ENCODE measurements at regions not wholly inside any gene's neighbourhood (a gene's known extent, or its start where the extent isn't known, plus 50 kb on each side); places are given as distances from the start of the nearest gene placed in this dataset.

GRCh38 chr6:109301418-109301817 lies 80.8 kb downstream of the CD164 start:
- TF ChIP-seq TAF1 (IDR thresholded peaks at IDR 0.05; ENCODE audit: borderline replicate concordance, low read depth, low read length) (no peak), POLR2AphosphoS5 (IDR thresholded peaks at IDR 0.05; ENCODE audit: low read depth, low read length) (no peak), POLR2A (IDR thresholded peaks at IDR 0.05; ENCODE audit: low read depth, low read length) (no peak)

All from GM12892 (cell line).